HG02588 (cell line): ENCODE measurements at regions not wholly inside any gene's neighbourhood (a gene's known extent, or its start where the extent isn't known, plus 50 kb on each side); places are given as distances from the start of the nearest gene placed in this dataset.

Experiments used
- ATAC-seq: cut with Tn5 transposase; IDR thresholded peaks from one replicate; pipeline ENCODE4 v1.9.1; 2021; ENCODE audit warnings: mild to moderate bottlenecking, moderate library complexity; ENCODE audit not compliant: unreplicated experiment

DNA sequence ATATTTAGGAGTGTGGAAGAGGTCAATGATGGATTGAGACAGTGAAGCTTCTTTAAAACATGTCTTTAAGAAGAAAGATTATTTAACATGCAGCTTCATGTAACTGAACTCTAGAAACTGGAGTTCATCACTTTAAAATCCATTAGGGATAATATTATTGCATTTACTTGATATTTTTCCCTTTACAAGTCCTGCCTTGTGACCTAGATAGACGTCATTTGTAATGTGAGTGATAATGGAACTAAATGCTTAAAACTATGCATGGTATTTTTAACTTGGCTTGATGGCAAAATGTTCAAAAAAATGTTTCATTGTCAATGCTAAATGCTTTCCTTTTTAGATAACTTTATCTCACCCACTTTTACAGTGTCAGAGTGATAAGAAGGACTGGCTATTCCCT is 723.7 kb downstream of the RWDD3 start:
- no peak for ATAC-seq

- ATAC-seq: no peak
Measured at GRCh38 chr1:95966866-95967265, 732.9 kb downstream of the RWDD3 start.

DNA sequence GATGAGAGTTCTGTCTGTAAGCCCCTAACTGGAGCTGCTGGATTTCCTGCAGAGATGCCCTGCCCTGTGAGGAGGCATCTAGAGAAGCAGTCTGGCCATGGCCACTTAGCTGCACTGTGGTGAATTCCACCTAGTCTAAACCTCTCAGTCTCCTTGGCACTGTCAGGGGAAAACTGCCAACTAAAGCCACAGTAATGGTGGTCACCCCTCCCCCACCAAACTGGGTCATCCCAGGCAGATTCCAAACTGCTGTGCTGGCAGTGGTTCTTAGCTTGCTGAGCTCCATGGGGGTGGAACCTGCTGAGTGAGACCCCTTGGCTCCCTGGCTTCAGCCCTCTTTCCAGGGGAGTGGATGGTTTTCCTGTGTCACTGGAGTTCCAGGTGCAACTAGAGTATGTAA is 740.6 kb downstream of the RWDD3 start:
- no peak for ATAC-seq

DNA sequence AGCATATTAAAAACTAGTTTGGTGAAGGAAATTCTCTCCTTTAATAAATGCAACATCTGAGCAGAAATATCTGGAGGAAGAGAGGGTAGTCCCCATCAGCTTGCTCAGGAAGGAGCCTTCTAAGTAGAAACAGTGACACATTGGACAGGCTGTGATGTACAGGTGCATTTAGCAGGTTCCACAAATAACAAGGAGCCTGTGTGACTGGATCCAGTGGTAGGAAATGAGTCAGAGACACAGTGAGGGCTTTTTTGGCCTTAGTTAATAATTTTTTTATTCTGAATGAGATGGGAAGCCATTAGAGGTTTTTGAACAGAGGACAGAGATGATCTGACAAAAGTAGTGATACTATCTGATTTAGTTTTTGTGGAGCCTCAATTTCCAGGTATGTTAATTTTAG is 738.9 kb upstream of the PTBP2 start:
- no peak for ATAC-seq

DNA sequence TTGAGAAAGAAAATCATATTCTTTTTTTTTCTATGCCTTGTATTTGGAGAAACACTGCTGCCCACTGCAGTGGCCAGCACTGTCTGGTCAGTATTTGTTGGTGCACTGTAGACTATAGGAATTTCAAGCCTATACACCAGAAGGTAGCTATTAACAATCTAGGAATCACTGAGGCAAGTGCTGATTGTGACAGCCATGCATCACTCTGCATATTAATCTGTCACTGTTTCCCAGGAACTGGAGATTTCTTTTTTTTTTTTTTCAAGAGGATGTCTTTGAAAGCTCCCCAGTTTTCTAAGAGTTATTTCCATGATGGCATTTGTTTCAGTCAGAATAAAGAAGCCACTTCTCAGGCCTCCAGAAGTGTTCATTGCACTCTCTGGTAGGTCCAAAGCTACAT is 737.8 kb upstream of the PTBP2 start:
- no peak for ATAC-seq

- ATAC-seq: no peak
Measured at GRCh38 chr1:95984798-95985374, 736.7 kb upstream of the PTBP2 start.

GRCh38 chr1:95990033-95990432 is 731.6 kb upstream of the PTBP2 start:
- no peak for ATAC-seq

GRCh38 chr1:95991787-95992520 is 729.6 kb upstream of the PTBP2 start:
- no peak for ATAC-seq

DNA sequence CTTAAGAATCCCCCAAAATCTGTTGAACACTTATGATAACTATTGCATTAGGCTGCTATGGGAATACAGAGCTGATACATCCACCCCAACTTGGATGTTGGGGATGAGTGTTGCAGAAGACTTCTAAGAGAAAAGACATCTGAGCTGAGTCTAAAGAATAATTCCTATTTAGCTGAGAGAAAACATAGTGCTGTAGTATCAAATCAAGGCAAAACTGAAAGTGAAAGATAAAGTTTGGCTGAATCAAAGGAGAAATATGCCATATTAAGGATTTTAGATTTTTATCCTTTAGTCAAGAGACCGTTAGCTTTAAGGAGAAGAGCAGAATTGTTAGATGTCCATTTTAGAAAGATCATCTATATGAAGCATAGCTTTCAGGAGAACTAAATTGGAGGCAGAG is 726.9 kb upstream of the PTBP2 start:
- no peak for ATAC-seq

DNA sequence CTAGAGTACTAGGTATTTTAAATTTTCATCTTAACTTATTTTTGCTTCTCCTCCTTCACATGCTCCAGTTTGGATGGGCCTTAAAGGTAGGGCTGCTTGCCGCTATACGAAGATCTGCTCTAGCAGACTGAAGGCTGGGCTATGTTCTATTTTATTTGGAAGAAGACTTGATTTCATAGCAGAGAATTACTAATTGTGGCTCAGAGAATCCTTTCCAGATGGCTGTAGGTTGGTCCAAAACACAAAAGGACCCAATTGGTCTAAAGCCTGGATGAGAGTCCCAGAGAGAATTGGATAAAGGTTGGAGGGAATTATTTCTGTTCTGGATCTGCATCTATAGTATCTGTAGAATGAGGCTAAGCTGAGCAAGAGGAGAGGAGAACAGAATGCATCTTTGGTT is 719.4 kb upstream of the PTBP2 start:
- no peak for ATAC-seq

GRCh38 chr1:96002969-96003964 is 718.3 kb upstream of the PTBP2 start:
- ATAC-seq: no peak

GRCh38 chr1:96009831-96010434 is 711.7 kb upstream of the PTBP2 start:
- no peak for ATAC-seq

- no peak for ATAC-seq
Measured at GRCh38 chr1:96011606-96012005, 710.0 kb upstream of the PTBP2 start.

DNA sequence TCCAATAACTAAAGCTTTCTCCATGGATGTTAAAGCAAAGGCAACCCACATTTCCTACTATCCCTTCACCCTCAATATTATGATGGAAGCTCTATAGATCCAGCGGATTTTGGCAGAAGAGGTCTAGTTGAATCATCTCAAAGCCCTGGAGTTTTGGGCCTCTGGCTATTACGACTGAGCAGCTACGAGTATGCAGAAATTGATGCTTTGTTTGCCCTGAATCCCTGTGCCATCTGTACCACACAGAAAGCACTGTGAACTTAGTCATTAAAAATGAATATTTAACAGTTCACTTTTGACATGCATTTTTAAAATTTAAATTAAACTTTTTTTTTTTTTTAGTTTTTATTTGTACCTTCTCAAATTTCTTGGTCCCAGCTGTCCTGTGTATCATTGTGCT is 705.4 kb upstream of the PTBP2 start:
- no peak for ATAC-seq

GRCh38 chr1:96020378-96020777 is 701.2 kb upstream of the PTBP2 start:
- no peak for ATAC-seq

- ATAC-seq: no peak
Measured at GRCh38 chr1:96025062-96025461, 696.5 kb upstream of the PTBP2 start.

DNA sequence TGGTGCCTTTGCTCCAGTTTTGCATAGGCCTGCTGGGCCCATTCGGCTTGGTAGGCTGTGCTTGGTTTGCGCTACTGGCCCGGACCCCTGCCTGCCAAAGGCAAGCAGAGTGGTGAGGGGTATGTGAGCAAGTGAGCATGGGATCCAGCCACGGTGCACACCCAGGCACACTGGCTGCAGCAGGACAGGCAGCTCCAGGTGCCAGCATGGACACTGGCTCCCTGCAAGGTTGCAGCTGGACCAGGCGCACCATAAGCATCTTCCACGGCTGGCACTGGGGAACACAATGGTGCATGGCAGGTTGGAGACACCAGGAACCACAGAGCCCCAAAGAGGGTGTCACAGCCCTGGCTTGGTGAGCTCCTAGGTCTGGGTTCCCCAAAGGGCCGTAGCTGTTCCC is 693.5 kb upstream of the PTBP2 start:
- no peak for ATAC-seq

- no peak for ATAC-seq
Measured at GRCh38 chr1:96030312-96030711, 691.3 kb upstream of the PTBP2 start.

DNA sequence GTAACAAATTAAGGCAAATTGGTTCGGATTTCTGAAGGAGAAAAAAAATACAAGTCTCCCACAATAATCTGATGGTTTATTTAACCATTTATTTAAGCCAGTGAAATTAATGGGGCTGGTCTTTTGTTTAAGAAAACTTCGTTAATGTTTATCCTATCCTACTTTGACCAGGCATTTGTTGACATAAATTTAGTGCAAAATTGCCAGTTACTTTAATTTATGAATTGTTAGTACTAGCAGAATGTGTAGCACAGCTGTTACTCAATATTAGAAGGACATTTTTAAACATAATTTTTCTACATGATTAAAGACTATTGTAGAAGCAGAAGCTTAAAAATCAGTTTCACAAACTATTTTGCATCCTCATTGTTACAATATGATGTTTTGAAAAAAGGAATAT is 687.6 kb upstream of the PTBP2 start:
- ATAC-seq: no peak

- ATAC-seq: no peak
Measured at GRCh38 chr1:96036763-96037162, 684.8 kb upstream of the PTBP2 start.

GRCh38 chr1:96038636-96039035 is 682.9 kb upstream of the PTBP2 start:
- ATAC-seq: no peak
